GM23338 (cell line): ENCODE measurements at regions not wholly inside any gene's neighbourhood (a gene's known extent, or its start where the extent isn't known, plus 50 kb on each side); places are given as distances from the start of the nearest gene placed in this dataset.

Source experiments
- CREB1 ChIP-seq: fragments of 250-450 bp; sonication (Bioruptor Pico); IDR thresholded peaks from 2 replicates; pipeline ENCODE4 v1.5.0; 2020; ENCODE audit warnings: low read depth, mild to moderate bottlenecking, moderate library complexity
- CTCF ChIP-seq, 2 experiments: fragments of 200-600 bp in 1 of 2; sonication (generic) in 1 of 2; conservative IDR thresholded peaks; 2 replicates each; pipeline versions ENCODE4 v1.5.1 to v1.6.1; 2016 to 2017; ENCODE audit warnings: antibody characterized with exemption in 2 of 2, low read depth in 2 of 2, mild to moderate bottlenecking in 2 of 2, moderate library complexity in 1 of 2

DNA sequence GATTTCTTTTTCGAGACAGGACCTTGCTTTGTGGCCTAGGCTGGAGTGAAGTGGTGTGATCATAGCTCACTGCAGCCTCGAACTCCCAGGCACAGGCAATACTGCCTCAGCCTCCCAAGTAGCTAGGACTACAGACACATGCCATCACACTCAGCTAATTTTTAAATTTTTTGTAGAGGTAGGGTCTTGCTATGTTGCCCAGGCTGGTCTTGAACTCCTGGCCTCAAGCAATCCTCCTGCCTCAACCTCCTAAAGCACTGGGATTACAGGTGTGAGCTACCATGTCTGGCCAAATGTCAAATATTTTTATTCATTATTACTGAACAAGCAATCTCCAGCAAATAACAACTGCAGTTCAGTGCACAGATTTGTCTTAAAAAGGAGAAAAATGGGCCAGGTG, 131.7 kb upstream of the IFNGR1 start:
- TF ChIP-seq CTCF (conservative IDR thresholded peaks at IDR 0.05; ENCODE audit: low read depth in 2 of 2): no peak
- TF ChIP-seq CREB1: no peak
